ENCODE measurements at regions not wholly inside any gene's neighbourhood (a gene's known extent, or its start where the extent isn't known, plus 50 kb on each side); places are given as distances from the start of the nearest gene placed in this dataset.
A peak's percentile ranks its signal among the peaks of the same experiment; 100 is the strongest.

- no peaks in the 10 kb centered on the region for H3K9me3 Mint-ChIP-seq (ENCODE audit: unreplicated experiment)
- no peaks in the 10 kb centered on the region for H3K4me1 Mint-ChIP-seq (ENCODE audit: insufficient read depth, unreplicated experiment)
- TF ChIP-seq CTCF (IDR thresholded peaks at IDR 0.05; ENCODE audit: unreplicated experiment): no peak
- intact Hi-C loops (cut with micrococcal nuclease): loop anchor here (5.0 kb wide), 1 partner anchor 326 kb away; no protein-coding TSS in a partner anchor
- H3K27ac Mint-ChIP-seq (ENCODE audit: low read depth, unreplicated experiment): peak overlapping the region; percentile 29
- peak; percentile 60 for DNase-seq (ENCODE audit: unreplicated experiment)
- H3K27me3 Mint-ChIP-seq (ENCODE audit: insufficient read depth, unreplicated experiment): peaks cover 52% of the 10 kb centered on the region
- H3K4me3 Mint-ChIP-seq (ENCODE audit: unreplicated experiment): no peak overlapping the region
- POLR2A ChIA-PET: interaction anchor here (0.8 kb wide), 1 partner anchor 19 kb away, joined by 4 read pairs; no protein-coding TSS in a partner anchor
- no peaks in the 10 kb centered on the region for H3K36me3 Mint-ChIP-seq (ENCODE audit: insufficient read depth, unreplicated experiment)
- no TSS peak for BruUV-seq (replicated peaks)
- CTCF ChIA-PET: no interaction called here
Observed at GRCh38 chr9:90546200-90546599, 96.4 kb downstream of the DIRAS2 start.

GRCh38 chr9:90547896-90548295, 94.7 kb downstream of the DIRAS2 start:
- peaks cover 55% of the 10 kb centered on the region for H3K27me3 Mint-ChIP-seq (ENCODE audit: insufficient read depth, unreplicated experiment)
- intact Hi-C loops (cut with micrococcal nuclease): loop anchor here (5.0 kb wide), 1 partner anchor 324 kb away; no protein-coding TSS in a partner anchor
- H3K27ac Mint-ChIP-seq (ENCODE audit: low read depth, unreplicated experiment): no peak overlapping the region
- no peaks in the 10 kb centered on the region for H3K9me3 Mint-ChIP-seq (ENCODE audit: unreplicated experiment)
- DNase-seq (ENCODE audit: unreplicated experiment): peak; percentile 8
- H3K4me1 Mint-ChIP-seq (ENCODE audit: insufficient read depth, unreplicated experiment): no peaks in the 10 kb centered on the region
- H3K4me3 Mint-ChIP-seq (ENCODE audit: unreplicated experiment): no peak overlapping the region
- POLR2A ChIA-PET: interaction anchor here (0.5 kb wide), 1 partner anchor 917 kb away, joined by 4 read pairs; no protein-coding TSS in a partner anchor
- BruUV-seq (replicated peaks): no TSS peak
- no peak for TF ChIP-seq CTCF (IDR thresholded peaks at IDR 0.05; ENCODE audit: unreplicated experiment)
- CTCF ChIA-PET: interaction anchor here (0.7 kb wide), 1 partner anchor 88 kb away, joined by 4 read pairs; no protein-coding TSS in a partner anchor
- H3K36me3 Mint-ChIP-seq (ENCODE audit: insufficient read depth, unreplicated experiment): no peaks in the 10 kb centered on the region

GRCh38 chr9:90552317-90552716, 90.3 kb downstream of the DIRAS2 start:
- ChIA-PET CTCF (interaction anchor here (0.5 to 0.7 kb wide), 3 partner anchors 28 to 1481 kb away, joined by 3 to 5 read pairs (median 3); no protein-coding TSS in a partner anchor), POLR2A (no interaction called here)
- no peak for DNase-seq (ENCODE audit: unreplicated experiment)
- Mint-ChIP-seq H3K4me1 (ENCODE audit: insufficient read depth, unreplicated experiment) (no peaks in the 10 kb centered on the region), H3K27ac (ENCODE audit: low read depth, unreplicated experiment) (no peak overlapping the region), H3K9me3 (ENCODE audit: unreplicated experiment) (no peaks in the 10 kb centered on the region), H3K27me3 (ENCODE audit: insufficient read depth, unreplicated experiment) (peaks cover 90% of the 10 kb centered on the region), H3K4me3 (ENCODE audit: unreplicated experiment) (no peak overlapping the region), H3K36me3 (ENCODE audit: insufficient read depth, unreplicated experiment) (no peaks in the 10 kb centered on the region)
- no peak for TF ChIP-seq CTCF (IDR thresholded peaks at IDR 0.05; ENCODE audit: unreplicated experiment)
- intact Hi-C loops (cut with micrococcal nuclease): no loop called here
- BruUV-seq (replicated peaks): no TSS peak

GRCh38 chr9:90555351-90556057, 87.1 kb downstream of the DIRAS2 start:
- Mint-ChIP-seq H3K27ac (ENCODE audit: low read depth, unreplicated experiment) (no peak overlapping the region), H3K36me3 (ENCODE audit: insufficient read depth, unreplicated experiment) (no peaks in the 10 kb centered on the region), H3K4me1 (ENCODE audit: insufficient read depth, unreplicated experiment) (no peaks in the 10 kb centered on the region), H3K27me3 (ENCODE audit: insufficient read depth, unreplicated experiment) (peaks cover 75% of the 10 kb centered on the region), H3K9me3 (ENCODE audit: unreplicated experiment) (no peaks in the 10 kb centered on the region), H3K4me3 (ENCODE audit: unreplicated experiment) (no peak overlapping the region)
- intact Hi-C loops (cut with micrococcal nuclease): no loop called here
- ChIA-PET CTCF (no interaction called here), POLR2A (no interaction called here)
- DNase-seq (ENCODE audit: unreplicated experiment): no peak
- BruUV-seq (replicated peaks): no TSS peak
- TF ChIP-seq CTCF (IDR thresholded peaks at IDR 0.05; ENCODE audit: unreplicated experiment): no peak

Measured in MCF 10A (cell line).